ENCODE measurements at regions not wholly inside any gene's neighbourhood (a gene's known extent, or its start where the extent isn't known, plus 50 kb on each side); places are given as distances from the start of the nearest gene placed in this dataset.
"Not testable (repeated sequence)": the region's sequence is repeated elsewhere in the genome, so short reads cannot be mapped to it uniquely, and the experiment has no call there.

DNA sequence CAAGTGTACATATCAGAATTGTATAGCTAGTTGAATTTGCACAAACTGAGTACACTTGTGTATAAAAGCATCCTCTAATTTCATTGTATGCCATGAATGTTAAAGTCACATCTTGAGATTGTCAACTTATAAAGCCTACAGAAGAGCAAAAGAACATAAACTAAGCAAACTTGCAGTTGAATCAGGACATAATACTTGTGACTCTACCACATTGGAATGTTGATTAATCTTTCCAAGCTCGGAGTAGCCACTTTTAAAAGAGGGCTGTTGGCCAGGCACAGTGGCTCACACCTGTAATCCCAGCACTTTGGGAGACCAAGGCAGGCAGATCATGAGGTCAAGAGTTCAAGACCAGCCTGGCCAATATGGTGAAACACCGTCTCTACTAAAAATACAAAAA lies 1220.8 kb upstream of the B3GALT2 start:
- TF ChIP-seq, protein P1, sequence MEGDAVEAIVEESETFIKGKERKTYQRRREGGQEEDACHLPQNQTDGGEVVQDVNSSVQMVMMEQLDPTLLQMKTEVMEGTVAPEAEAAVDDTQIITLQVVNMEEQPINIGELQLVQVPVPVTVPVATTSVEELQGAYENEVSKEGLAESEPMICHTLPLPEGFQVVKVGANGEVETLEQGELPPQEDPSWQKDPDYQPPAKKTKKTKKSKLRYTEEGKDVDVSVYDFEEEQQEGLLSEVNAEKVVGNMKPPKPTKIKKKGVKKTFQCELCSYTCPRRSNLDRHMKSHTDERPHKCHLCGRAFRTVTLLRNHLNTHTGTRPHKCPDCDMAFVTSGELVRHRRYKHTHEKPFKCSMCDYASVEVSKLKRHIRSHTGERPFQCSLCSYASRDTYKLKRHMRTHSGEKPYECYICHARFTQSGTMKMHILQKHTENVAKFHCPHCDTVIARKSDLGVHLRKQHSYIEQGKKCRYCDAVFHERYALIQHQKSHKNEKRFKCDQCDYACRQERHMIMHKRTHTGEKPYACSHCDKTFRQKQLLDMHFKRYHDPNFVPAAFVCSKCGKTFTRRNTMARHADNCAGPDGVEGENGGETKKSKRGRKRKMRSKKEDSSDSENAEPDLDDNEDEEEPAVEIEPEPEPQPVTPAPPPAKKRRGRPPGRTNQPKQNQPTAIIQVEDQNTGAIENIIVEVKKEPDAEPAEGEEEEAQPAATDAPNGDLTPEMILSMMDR (IDR thresholded peaks at IDR 0.05; ENCODE audit: low read depth, low read length, poor library complexity, severe bottlenecking), result not testable (repeated sequence)
- TF ChIP-seq EZH2phosphoT487 (IDR thresholded peaks at IDR 0.05; ENCODE audit: borderline replicate concordance, low read length), result not testable (repeated sequence)
